ENCODE measurements at regions not wholly inside any gene's neighbourhood (a gene's known extent, or its start where the extent isn't known, plus 50 kb on each side); places are given as distances from the start of the nearest gene placed in this dataset.

- Histone ChIP-seq H3K4ac (replicated peaks; ENCODE audit: insufficient read length, low read depth, low read length) (no peak overlapping the region), H2BK5ac (ENCODE audit: low read depth, low read length) (no peak overlapping the region), H3K27ac (ENCODE audit: low read depth, low read length) (no peak overlapping the region), H4K5ac (ENCODE audit: insufficient read length, low read depth, low read length) (no peak overlapping the region), H3K27me3 (replicated peaks in 1 of 4; ENCODE audit: control insufficient read depth in 3 of 4, extremely low read depth in 1 of 4, insufficient read depth in 3 of 4, low read length in 3 of 4) (no peaks in the 10 kb centered on the region), H3K36me3 (ENCODE audit: control insufficient read depth in 2 of 4, insufficient read depth in 4 of 4, low read length in 3 of 4) (no peaks in the 10 kb centered on the region), H2BK15ac (ENCODE audit: low read length) (no peak overlapping the region), H2BK20ac (ENCODE audit: low read length) (no peak overlapping the region), H3K4me2 (ENCODE audit: insufficient read depth in 1 of 2, low read depth in 2 of 2, low read length in 2 of 2) (no peak overlapping the region), H3K9ac (replicated peaks in 1 of 4; ENCODE audit: extremely low read depth in 1 of 4, low read depth in 3 of 4, low read length in 3 of 4) (no peak overlapping the region), H4K20me1 (replicated peaks in 1 of 2; ENCODE audit: control insufficient read depth in 1 of 2, insufficient read depth in 2 of 2, low read length in 2 of 2) (no peaks in the 10 kb centered on the region), H3K18ac (ENCODE audit: extremely low read depth, low read length) (no peak overlapping the region), H3K4me3 (ENCODE audit: extremely low read depth in 1 of 4, insufficient read depth in 2 of 4, low read depth in 3 of 4, low read length in 4 of 4) (no peak overlapping the region), H3K9me3 (ENCODE audit: insufficient read depth in 2 of 2, low read depth in 1 of 2, low read length in 1 of 2) (no peaks in the 10 kb centered on the region), H3K14ac (ENCODE audit: insufficient read length) (no peak overlapping the region), H3K79me2 (ENCODE audit: control insufficient read depth in 1 of 2, insufficient read depth in 2 of 2, low read length in 2 of 2) (no peaks in the 10 kb centered on the region), H2BK12ac (ENCODE audit: low read depth, low read length) (no peak overlapping the region), H2AFZ (ENCODE audit: low read length) (no peak overlapping the region), H2BK120ac (replicated peaks; ENCODE audit: low read depth, low read length) (no peak overlapping the region), H3K23ac (ENCODE audit: insufficient read length) (no peak overlapping the region), H3K23me2 (ENCODE audit: low read depth, low read length) (no peaks in the 10 kb centered on the region; the same call in 1 of the 2 replicates), H4K8ac (ENCODE audit: extremely low read depth, insufficient read depth, low read length) (no peak overlapping the region), H4K91ac (replicated peaks; ENCODE audit: insufficient read length, low read length) (no peak overlapping the region), H3K56ac (replicated peaks; ENCODE audit: insufficient read length, low read depth, low read length) (no peak overlapping the region), H2AK5ac (ENCODE audit: low read depth, low read length) (no peak overlapping the region), H3K79me1 (ENCODE audit: low read depth, low read length) (no peaks in the 10 kb centered on the region), H3K4me1 (replicated peaks in 1 of 4; ENCODE audit: control insufficient read depth in 3 of 4, insufficient read depth in 4 of 4, low read length in 3 of 4) (no peaks in the 10 kb centered on the region)
- 93% methylated on average over 6 of the region's 6 CpGs; no CpG with 5 or more reads in 1 of the 2 experiments for WGBS, 2 experiments (ENCODE audit: extremely low coverage in 1 of 2, insufficient coverage in 1 of 2, insufficient read length in 1 of 2, insufficient replicate concordance in 2 of 2, low coverage in 1 of 2, low lambda C conversion rate in 2 of 2, missing lambda C conversion rate in 1 of 2)
- CTCF ChIA-PET (ENCODE audit: partially characterized antibody): interaction anchor here (0.6 to 1.3 kb wide), 3 partner anchors 11 to 604 kb away, joined by 3 to 4 read pairs (median 3); no protein-coding TSS in a partner anchor
- FAIRE-seq (no peak), DNase-seq (ENCODE audit: low read depth in 1 of 2, low spot score in 2 of 2) (no peak)
- no peak for TF ChIP-seq TEAD4 (IDR thresholded peaks at IDR 0.05; ENCODE audit: low read depth, low read length)
- no peak for TF ChIP-seq CBX8 (IDR thresholded peaks at IDR 0.05; ENCODE audit: borderline replicate concordance, low read depth, low read length)
- TF ChIP-seq SIN3A (conservative IDR thresholded peaks at IDR 0.05 in 1 of 2, IDR thresholded peaks at IDR 0.05 in 1 of 2; ENCODE audit: low read depth in 1 of 2, low read length in 2 of 2): no peak
- TF ChIP-seq CHD1 (IDR thresholded peaks at IDR 0.05; ENCODE audit: low read depth, low read length): no peak
- TF ChIP-seq MAX (IDR thresholded peaks at IDR 0.05): no peak
- TF ChIP-seq RBBP5 (IDR thresholded peaks at IDR 0.05; ENCODE audit: borderline replicate concordance, low read depth, low read length): no peak
- no peak for TF ChIP-seq KDM5A (IDR thresholded peaks at IDR 0.05; ENCODE audit: low read length)
- POLR2A ChIA-PET (ENCODE audit: partially characterized antibody): interaction anchor here (0.5 kb wide), 1 partner anchor 86 kb away, joined by 3 read pairs; no protein-coding TSS in a partner anchor
Observed at GRCh38 chr2:195473862-195474261, 183.2 kb upstream of the SLC39A10 start.
